Limb (tissue), 2 donors: ENCODE measurements at regions not wholly inside any gene's neighbourhood (a gene's known extent, or its start where the extent isn't known, plus 50 kb on each side); places are given as distances from the start of the nearest gene placed in this dataset.
A peak's percentile ranks its signal among the peaks of the same experiment; 100 is the strongest.

ENCODE experiments used
- DNase-seq, 2 donors: peaks; one replicate each; pipeline ENCODE4 v3.0.0-alpha.2; 2016; ENCODE audit errors: extremely low spot score in 2 of 2

GRCh38 chr4:176383273-176384077 is 63.7 kb downstream of the SPCS3 start:
- DNase-seq, result no peak

GRCh38 chr4:176385601-176386000 is 65.8 kb downstream of the SPCS3 start:
- no peak for DNase-seq

- no peak for DNase-seq
These were observed 67.8 kb downstream of the SPCS3 start for GRCh38 chr4:176387571-176387970.

GRCh38 chr4:176393306-176394013 is 73.7 kb downstream of the SPCS3 start:
- no peak for DNase-seq

GRCh38 chr4:176400816-176401461 is 81.2 kb downstream of the SPCS3 start:
- DNase-seq, result no peak

- DNase-seq, result no peak
These were observed 84.9 kb downstream of the SPCS3 start for GRCh38 chr4:176404621-176405020.

GRCh38 chr4:176406297-176406696 is 86.5 kb downstream of the SPCS3 start:
- no peak for DNase-seq

GRCh38 chr4:176406736-176407135 is 87.0 kb downstream of the SPCS3 start:
- DNase-seq, result no peak

GRCh38 chr4:176409627-176410026 is 89.9 kb downstream of the SPCS3 start:
- DNase-seq, result no peak

- DNase-seq, result no peak
These were observed 93.4 kb downstream of the SPCS3 start for GRCh38 chr4:176413171-176413570.

- no peak for DNase-seq
These were observed 102.2 kb downstream of the SPCS3 start for GRCh38 chr4:176422001-176422400.

- no peak for DNase-seq
These were observed 102.7 kb downstream of the SPCS3 start for GRCh38 chr4:176422511-176422910.

GRCh38 chr4:176425035-176425434 is 105.3 kb downstream of the SPCS3 start:
- no peak for DNase-seq

GRCh38 chr4:176432811-176433540 is 113.2 kb downstream of the SPCS3 start:
- DNase-seq, result no peak

GRCh38 chr4:176433983-176434382 is 114.2 kb downstream of the SPCS3 start:
- DNase-seq, result no peak

GRCh38 chr4:176435901-176436292 is 116.1 kb downstream of the SPCS3 start:
- peak in 1 of 2 donors; percentile 27 for DNase-seq

- DNase-seq, result no peak
These were observed 116.7 kb downstream of the SPCS3 start for GRCh38 chr4:176436293-176436973.

GRCh38 chr4:176437756-176438155 is 118.0 kb downstream of the SPCS3 start:
- no peak for DNase-seq

- DNase-seq, result no peak
These were observed 118.6 kb downstream of the SPCS3 start for GRCh38 chr4:176438401-176438800.

- no peak for DNase-seq
These were observed 119.8 kb downstream of the SPCS3 start for GRCh38 chr4:176439611-176440010.

GRCh38 chr4:176440698-176441097 is 120.9 kb downstream of the SPCS3 start:
- no peak for DNase-seq
